Hematopoietic multipotent progenitor cell treated with erythropoietin and hydrocortisone succinate and interleukin-3 and kit ligand, for 17 days (in vitro differentiated cells): ENCODE measurements at regions not wholly inside any gene's neighbourhood (a gene's known extent, or its start where the extent isn't known, plus 50 kb on each side); places are given as distances from the start of the nearest gene placed in this dataset.
A peak's percentile ranks its signal among the peaks of the same experiment; 100 is the strongest.
"Not testable (repeated sequence)": the region's sequence is repeated elsewhere in the genome, so short reads cannot be mapped to it uniquely, and the experiment has no call there.

ENCODE experiments used
- DNase-seq: peaks from one replicate; pipeline ENCODE4 v3.0.0-alpha.2; 2015; ENCODE audit warnings: low spot score

DNA sequence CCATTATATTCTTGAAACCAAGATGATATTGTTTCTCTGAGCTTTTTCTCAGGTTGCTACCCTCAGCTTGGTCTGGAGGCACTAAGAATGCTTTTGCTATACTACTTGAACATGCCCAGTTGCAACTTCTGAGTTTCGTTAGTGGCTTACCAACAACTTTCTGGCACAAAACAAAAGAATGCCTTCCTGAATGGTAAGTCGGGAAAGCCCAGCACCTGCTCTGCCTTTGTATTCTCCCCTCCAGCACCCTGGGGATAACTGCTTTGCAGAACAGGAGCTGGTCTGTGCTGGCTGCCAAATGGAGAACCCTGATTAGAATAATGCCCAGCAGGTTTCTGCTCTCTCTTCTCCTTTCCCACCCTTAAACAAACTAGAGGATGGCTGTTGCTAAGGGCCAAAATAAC is 149.3 kb downstream of the TGFB2 start:
- no peak for DNase-seq

DNA sequence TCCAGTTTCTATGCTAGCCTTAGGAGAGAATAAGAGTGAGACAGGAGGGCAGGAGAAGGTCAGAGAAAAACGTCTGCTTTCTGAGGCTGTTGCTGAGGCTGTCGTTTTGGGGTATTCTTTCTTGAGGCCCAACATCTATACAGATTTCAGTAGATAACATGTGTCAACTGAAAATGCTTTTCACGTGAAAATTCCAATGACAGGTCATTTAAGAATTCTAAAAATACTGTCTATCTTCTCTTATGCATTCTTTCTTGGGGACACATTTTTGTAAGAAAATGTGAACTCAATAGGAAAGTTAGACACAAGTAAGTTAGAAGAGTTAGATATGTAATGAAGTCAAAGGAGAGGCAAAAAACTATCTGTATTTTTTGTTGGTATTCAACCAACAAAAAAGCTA is 150.8 kb downstream of the TGFB2 start:
- no peak for DNase-seq

DNA sequence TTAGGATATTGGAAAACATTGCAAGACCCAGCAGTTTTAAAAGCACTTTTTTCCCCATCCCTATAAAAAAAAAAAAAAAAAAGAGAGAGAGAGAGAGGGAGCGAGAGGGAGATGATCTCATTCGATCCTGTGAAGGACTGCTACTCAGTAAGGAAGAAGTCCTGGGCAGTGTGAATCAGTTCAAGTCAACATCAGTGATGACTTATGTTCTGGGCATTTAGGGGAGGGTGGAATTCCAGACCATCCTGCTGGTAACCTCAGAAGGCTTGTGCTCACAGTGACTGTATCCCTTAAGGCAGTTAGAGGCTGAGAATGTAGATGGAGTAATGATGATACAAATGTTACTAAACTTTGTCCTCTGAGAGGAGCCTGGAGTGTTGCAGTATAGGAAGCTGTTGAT is 151.4 kb downstream of the TGFB2 start:
- DNase-seq, result no peak

DNA sequence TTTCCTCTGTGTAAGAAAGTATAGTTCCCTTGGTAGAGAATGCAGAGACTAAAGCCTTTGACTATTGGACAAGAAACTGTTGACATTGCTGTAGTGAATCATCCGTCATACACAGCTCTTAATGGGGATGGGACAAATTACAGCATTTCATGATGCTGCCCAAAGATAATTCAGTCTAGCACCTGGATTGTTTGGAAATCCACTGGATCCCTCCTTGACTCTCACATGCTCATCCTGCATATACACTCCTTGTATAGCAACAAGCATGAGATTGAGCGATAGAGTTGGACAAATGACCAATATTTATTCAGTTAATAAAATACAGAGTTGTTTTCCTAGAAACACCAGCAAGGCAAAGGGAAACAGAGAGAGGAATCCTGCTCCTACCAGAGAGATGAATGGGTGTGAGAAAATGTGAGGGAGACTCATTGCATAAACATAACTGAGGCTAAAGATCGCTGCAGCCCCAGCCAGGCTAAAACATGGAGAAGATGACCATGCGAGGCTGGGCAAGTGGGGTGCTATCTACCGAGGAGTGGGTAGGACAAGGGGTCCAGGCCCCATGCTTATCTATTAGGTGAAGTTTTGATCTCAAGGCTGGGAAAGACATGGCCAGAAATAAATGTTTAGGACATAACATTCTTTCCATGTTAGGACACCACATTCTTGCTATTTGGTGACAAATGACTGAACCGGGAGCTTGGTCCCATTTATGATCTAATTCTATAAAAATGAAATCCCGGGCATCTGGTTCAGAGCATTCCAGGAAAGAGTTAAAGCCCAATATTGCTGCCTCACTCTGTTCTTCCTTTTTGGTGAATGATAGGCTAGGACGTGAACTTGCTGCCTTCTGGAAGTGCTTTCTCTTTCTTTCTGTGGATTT is 153.2 kb downstream of the TGFB2 start:
- DNase-seq, result no peak

DNA sequence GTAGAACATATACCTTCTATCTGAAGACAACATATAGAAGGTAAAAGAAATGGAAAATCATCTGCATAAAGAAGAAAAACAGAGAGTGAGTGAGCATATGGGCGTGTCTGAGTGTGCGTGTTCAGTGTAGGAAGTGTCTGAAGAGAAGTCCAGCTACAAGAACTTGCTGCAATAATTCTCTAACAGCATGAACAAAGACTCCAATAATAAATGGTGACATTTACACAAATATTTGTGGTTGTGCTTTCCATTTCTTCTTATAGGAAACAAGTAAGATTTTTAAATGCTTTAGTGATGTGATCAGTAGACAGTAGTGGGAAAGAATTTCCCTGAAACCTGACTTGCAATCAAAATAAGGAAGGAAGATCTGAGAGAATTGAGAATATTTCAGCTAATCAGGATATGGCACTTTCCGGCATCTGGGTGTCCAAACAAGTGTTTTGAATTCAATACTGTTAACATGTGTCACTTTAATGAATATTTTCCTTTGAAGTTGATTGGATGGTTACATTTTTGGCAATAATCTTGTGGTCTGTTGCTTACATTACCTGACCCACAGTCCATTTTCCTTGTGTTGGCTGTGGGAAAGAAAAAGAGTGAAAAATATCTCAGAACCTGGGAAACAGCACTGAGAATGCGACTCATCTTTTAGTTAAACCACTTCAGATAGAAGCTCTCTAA is 154.0 kb downstream of the TGFB2 start:
- no peak for DNase-seq

DNA sequence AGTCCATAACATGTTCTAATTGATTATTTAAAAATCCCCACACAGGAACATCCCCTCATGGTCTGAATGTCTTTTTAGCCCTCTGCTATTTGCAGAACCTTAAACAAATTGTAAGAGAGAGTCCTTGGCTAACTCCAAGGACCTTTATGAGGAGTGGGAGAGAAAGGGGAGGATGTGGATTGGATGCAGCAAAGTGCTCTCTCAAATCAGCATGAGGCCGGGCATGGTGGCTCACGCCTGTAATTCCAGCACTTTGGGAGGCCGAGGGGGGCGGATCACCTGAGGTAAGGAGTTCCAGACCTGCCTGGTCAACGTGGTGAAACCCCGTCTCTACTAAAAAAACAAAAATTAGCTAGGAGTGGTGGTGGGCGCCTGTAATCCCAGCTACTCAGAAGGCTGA is 154.8 kb downstream of the TGFB2 start:
- DNase-seq, result no peak

DNA sequence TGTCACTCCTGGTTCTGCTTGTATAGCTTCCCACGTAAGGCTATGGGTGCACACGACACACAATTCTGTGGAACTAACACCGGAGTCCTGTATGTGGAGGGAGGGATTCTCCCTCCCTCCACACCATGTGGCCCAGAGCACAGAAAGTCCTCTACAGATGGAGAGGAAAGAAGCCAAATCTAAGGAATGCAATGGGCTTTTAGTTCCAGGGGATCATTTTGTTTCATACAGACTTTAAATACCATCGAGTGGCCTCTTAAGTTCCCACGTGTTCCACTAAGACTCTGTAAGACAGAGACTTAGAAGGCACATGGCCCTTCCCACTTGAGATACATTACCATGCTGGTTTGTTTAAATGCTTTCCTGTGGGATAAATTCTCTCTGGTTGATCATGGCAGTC is 156.0 kb downstream of the TGFB2 start:
- DNase-seq, result no peak

DNA sequence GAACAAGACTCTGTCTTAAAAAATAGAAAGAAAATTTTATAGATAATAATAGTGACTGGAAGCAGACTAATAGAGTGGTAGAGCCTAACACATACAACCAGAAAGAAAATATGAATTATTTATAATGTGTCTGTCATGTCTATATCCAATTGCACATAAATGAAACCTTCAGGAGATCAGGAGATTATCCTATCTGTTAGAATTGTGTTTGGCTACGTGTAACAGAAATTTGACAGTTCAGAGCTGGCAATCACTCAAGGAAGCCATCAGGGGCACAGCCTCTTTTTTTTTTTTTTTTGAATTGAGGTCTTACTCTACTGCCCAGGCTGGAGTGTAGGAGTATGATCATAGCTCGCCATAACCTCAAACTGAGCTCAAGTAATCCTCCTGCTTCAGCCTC is 157.2 kb downstream of the TGFB2 start:
- DNase-seq, result no peak

DNA sequence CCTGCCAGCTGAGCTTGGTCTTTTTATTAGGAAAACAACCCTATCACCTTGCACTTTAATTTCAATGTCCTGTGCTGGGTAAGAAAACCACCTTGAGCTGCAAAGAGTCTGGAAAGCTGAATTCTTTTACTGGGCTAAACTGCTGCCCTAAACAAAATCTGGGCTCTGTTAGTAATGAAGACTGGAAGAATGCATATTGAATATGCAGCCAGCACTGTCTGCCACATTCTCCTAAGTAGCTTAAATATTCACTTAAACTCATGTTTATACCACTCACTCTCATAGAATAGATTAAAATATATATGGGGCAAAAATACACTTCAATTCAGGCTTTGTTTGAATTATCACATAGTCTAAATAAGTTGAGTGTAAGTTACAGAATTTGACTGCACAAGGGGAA is 158.0 kb downstream of the TGFB2 start:
- DNase-seq, result no peak

DNA sequence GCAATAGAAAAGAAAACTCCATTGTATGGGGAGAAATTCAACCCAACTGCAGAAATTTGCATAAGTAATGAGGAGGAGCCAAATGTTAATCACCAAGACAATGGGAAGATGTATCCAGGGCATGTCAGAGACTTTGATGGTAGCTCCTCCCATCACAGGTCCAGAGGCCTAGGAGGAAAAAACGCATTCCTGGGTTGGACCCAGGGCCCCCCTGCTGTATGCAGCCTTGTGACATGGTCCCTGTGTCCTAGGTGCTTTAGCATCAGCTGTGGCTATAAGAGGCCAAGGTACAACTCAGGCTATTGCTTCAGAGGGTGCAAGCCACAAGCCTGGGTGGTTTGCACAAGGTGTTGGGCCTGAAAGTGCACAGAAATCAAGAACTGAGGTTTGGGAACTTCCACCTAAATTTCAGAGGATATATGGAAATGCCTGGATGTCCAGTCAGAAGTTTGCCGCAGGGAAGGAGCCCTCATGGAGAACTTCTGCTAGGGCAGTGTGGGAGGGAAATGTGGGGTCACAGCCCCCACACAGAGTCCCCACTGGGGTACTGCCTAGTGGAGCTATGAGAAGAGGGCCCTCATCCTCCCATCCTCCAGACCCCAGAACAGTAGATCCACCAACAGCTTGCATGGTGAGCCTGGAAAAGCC is 162.3 kb downstream of the TGFB2 start:
- DNase-seq, result no peak

DNA sequence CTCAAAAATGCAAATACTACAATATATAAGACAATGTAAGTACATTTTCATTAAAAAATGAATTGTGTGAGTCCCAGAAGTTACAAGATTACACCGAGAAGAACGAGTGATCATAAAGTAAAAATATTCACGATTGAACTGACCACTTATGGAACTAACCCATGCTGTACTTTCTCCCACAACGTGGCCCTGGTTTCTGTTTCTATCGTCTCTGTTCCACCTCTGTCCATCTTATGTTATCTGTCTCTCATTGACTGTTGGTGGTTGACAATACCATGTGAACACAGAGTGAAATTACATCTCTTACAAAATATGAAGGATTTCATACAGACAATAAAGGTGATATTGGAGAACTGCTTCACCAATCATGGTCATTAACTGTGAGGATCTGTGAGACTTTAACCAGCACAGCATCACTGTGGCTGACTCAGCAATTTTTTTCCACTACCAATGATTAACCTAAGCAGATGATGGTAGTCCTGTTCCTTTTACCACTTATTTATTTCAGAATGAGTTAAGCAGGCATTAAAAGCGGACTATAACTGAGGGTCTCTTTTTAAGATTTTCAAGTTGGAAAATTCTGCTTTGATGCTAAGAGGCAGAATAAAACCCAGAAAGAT is 165.1 kb downstream of the TGFB2 start:
- no peak for DNase-seq

DNA sequence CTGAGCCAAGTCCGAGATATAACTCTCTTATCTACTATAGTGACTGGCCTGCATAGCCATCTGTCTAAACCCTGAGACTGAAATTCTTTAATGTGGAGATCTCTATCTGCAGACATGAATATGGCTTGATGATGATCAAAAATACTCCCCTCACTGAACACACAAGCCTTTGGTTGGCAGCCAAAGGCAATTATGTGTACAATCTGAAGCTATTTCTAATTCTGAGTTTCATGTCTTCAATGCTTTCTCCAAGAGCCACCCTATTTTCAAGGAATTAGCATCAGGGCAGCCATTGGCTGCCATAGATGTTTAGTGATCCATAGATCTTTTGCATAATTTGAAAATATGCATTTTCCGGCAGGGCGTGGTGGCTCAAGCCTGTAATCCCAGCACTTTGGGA is 168.2 kb downstream of the TGFB2 start:
- no peak for DNase-seq

DNA sequence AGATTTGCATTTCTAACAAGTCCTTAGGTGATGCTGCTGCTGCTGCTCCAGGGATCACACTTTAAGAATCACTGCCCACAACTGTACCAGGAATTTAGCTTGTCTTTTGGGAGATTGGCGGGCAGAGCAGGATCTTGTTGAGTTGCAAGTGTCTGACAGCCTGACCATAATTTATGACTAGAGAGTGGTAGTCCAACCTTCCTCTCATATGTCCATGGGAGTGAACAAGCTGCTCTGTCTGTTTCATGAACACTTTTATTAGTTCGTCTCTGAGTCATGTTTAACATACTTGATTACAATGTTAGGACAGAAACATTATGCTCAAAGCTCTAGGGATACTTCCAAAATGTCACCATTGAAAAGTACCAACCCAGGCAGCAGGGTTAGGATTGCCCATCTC is 169.6 kb downstream of the TGFB2 start:
- no peak for DNase-seq

DNA sequence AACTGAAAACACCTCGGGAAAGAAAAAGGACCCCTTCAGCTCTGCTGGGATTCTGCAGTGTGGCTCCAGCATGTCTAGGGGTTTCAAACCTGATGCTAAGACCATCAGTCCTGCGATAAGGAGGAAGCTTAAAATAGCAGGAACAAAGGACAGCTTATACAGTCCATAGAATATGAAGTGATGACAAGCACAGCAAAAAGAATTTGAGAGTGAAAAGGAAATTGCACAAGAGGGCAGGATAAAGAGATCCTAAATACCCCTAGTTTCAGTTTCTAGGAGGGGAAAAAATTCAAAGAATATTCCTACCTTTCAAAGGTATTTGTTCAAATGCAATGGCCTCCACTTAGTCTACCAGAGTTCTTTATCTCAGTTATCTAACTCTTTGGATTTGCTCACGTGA is 171.4 kb downstream of the TGFB2 start:
- DNase-seq, result no peak

DNA sequence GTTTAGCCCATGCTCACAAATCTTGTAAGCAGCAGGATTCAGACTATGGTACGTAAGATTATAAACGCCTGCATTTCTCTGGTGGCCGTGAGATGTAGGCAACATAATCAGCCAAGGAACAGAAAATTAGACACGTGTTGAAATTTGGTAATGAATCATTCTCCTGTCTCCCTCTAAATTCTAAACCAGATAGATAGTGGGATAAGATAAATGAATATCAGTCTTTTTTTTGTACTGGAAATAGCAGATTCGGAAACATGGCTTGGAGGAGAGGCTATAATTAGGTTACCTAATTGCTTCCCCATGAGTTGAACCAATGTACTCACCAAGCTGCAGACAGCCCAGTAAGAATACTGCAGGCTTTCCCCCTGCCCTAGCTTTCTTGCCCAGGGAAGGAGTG is 172.3 kb downstream of the TGFB2 start:
- DNase-seq, result no peak

DNA sequence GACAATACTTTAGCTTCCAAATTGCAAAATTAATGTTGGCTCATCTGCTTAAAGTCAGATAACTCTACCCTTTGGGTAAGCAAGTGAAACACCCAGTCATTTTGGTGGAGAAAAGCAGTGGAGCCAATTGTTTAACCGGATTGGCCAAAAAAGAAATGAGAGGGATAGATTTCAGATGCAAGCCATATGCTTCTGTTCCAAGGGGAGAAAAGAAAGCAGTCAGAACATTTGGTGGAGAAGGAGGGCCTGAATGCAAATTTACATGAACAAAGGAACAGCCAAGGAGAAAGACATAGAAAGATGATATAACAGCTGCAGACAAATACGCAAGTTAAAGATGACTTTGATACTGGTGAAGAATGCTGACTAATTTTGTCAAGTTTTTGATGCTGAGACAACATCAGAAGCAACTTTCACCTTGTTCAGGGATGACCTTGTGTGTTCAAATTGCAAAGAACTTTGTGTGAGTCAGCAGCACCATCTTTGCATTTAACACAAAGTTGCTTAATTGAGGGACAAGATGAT is 173.1 kb downstream of the TGFB2 start:
- DNase-seq, result no peak

DNA sequence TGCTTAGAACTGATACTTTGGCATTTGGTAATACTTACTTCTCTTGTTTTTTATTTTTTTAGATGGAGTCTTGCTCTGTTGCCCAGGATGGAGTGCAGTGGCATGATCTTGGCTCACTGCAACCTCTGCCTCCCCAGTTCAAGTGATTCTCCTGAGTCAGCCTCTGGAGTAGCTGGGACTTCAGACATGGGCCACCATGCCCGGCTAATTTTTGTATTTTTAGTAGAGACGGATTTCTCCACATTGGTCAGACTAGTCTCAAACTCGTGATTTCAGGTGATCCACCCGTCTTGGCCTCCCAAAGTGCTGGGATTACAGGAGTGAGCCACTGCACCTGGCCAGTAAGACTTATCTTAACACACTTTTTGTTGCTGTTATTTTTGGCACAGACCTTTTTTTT is 175.5 kb downstream of the TGFB2 start:
- DNase-seq, result not testable (repeated sequence)

DNA sequence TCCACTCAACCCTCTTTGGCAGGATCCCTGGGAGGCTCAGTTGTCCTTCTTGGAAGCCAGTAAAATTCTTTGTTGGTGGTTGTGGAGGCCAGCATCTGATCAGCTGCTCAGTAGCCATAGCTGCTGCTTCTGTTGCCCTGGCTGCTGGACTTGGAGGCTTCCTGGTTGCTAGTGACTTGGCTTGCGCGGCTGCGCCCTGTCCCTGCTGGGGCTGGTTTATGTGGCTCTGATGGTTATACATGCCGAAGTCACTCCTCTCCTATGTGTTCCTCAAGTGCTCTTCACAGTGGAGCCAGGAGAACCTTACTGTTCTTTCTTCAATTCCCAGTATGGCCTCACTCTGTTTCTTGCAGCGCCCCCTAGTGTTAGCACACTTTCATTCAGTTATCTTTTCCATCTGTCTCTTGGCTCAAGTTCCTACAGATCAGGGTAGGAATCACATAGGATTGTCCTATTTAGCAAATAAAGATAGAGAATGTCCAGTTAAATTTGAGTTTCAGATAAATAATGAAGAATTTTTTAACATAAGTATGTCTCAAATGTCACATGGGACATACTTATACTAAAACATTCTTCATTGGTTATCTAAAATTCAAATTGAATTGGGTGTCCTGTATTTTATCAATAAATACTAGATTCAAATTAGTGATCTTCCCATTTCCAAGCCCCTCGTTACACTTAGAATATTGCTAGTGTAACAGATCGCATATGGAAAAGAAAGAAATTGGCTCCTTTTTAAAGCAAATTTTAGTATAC is 176.5 kb downstream of the TGFB2 start:
- DNase-seq, result peak; percentile 72

DNA sequence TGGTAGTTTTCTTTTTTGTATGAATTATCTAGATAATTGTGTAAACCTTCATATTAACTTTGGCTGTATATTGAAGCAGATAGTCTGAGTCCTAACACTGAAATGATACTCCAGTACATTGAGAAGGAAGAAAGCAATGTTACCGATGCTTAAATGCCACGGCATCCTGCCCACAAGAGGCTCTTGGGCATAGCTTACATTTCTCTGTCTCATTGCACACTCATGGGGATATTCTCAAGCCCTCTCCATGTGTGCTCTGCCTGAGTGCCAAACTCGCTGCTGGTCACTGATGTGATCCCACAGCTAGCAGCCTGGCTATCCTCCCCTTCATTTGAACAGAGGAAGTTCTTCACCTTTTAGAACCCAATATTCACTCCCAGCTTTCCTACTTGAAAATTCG is 179.4 kb downstream of the TGFB2 start:
- DNase-seq, result no peak

DNA sequence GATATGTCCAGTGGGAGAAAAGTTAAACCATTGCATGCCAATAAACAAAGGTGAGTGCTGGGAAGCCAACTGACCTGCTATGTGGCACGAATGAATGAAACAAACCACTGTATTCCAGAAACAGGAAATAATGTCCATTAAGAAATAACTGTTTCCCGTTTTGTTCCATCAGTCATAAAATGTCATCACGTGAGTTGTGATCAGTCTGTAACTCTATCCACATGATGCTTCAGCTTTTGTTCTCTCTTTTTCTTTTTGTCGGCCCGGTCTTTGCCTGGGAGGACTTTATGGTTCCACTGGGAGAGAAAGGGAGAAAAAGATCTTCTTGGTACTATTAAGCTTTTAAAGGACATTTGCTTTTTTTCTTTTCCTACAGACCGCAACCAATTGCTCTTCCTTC is 179.9 kb downstream of the TGFB2 start:
- DNase-seq, result no peak

DNA sequence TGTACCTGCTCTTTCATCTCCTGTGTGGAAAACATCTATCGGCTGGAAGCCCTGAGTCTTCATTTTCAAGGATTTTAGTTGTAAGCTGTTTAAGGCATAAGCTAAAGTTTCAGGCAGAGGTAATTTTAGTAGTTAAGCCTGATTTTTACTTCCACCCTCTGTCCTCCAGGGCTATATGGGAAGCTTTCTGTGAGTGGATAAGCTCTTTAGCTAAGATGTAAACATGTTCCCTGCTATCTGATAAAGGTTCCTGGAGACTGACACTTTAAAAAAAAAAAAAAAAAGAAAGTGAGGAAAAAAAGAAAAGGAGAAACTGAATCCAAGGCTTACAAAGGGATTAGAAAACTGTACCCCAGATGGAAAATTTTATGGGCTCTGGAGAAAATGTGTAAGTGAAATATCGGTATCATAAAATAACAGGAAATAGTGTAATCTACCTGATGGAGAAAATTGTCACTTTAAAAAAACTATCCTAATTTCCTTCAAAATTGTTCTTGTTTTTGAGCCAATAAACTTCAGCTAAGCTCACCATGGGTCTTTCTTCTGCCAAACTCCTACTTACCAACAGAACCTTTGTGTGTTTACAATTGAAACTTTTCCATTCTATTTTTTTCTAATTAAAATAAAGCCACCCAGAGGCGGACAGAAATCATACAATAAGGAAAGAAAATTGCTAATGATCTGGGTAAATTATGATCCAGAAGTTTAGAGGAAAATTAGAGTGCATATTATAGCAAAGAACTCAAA is 180.5 kb downstream of the TGFB2 start:
- DNase-seq, result no peak
